ENCODE measurements at regions not wholly inside any gene's neighbourhood (a gene's known extent, or its start where the extent isn't known, plus 50 kb on each side); places are given as distances from the start of the nearest gene placed in this dataset.

DNA sequence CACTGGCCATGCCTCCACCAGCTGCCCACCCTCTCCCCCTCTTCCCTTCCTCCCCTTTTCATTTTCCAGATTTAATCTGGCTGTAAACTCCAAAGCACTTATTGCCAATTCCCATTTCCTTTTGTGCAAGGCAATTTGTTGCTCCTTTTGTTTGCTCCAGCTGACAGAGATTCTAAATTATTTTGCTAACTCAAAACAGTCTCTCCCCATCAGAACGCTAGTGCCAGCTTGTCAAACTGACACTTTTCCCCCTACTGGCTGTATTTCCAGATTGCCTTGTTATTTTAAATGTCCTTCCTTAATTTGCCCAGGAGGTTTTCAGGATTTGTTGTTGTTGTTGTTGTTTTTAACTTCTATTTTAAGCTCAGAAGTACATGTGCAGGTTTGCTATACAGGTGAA is 57.0 kb upstream of the PAK1 start:
- TF ChIP-seq, protein P1, sequence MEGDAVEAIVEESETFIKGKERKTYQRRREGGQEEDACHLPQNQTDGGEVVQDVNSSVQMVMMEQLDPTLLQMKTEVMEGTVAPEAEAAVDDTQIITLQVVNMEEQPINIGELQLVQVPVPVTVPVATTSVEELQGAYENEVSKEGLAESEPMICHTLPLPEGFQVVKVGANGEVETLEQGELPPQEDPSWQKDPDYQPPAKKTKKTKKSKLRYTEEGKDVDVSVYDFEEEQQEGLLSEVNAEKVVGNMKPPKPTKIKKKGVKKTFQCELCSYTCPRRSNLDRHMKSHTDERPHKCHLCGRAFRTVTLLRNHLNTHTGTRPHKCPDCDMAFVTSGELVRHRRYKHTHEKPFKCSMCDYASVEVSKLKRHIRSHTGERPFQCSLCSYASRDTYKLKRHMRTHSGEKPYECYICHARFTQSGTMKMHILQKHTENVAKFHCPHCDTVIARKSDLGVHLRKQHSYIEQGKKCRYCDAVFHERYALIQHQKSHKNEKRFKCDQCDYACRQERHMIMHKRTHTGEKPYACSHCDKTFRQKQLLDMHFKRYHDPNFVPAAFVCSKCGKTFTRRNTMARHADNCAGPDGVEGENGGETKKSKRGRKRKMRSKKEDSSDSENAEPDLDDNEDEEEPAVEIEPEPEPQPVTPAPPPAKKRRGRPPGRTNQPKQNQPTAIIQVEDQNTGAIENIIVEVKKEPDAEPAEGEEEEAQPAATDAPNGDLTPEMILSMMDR (IDR thresholded peaks at IDR 0.05; ENCODE audit: extremely low read depth, insufficient read depth, missing control alignments) = no peak
- DNase-seq (ENCODE audit: low spot score) = no peak
- in situ Hi-C loops (cut with MboI; ENCODE audit: low pct_unique_long_range_greater_than_20kb, low sequenced_read_pairs, unreplicated experiment) = no loop called here

DNA sequence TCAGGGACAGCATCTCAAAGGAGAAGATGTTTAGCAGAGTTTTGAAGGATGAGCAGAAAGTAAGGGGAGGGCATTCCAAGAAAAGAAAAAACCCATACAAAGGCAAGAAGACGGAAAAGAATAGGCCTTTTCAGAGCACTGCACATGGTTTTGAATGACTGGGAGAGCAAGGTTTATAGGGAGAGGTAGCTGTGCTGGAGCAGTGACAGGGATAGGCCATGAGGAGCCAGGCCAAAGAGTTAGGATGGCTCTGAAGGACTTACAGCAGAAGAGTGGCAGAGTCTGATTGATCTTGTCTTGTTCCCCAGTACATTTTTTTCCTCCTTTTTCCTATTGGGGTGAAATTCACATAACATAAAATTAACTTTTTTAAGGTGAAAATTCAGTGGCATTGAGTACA is 55.8 kb upstream of the PAK1 start:
- in situ Hi-C loops (cut with MboI; ENCODE audit: low pct_unique_long_range_greater_than_20kb, low sequenced_read_pairs, unreplicated experiment) = no loop called here
- no peak for DNase-seq (ENCODE audit: low spot score)
- TF ChIP-seq, protein P1 (IDR thresholded peaks at IDR 0.05; ENCODE audit: extremely low read depth, insufficient read depth, missing control alignments) = no peak

DNA sequence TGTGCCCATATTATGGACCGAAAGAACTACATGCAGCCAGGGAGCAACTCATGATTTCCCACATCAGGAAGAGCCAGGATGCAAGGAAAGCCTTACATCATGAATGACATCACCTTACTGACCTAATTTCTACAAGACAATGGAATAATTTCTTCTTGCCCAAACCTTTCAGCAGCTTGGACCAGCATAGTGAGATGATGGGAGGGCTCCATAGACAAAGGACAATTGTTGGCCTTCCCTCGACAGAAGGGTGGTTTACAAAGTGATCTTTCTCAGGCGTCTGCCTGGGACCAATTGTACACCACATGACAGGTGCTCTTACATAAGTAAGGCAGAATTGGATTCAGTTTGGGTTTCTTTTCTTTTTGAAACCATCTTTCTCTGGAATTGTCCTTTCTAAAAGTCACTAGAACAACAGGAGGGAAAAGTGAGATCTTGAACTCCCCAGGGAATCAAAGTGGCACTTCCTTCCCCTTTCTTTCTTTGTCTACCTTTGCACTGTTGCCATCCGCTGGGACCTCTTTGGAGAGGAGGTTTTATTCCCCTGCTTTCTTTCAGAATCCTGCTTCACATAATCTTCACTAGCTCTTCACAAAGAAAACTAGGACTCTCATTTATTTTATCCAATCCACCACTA is 51.7 kb upstream of the PAK1 start:
- TF ChIP-seq, protein P1 (IDR thresholded peaks at IDR 0.05; ENCODE audit: extremely low read depth, insufficient read depth, missing control alignments) = no peak
- DNase-seq (ENCODE audit: low spot score) = no peak
- in situ Hi-C loops (cut with MboI; ENCODE audit: low pct_unique_long_range_greater_than_20kb, low sequenced_read_pairs, unreplicated experiment) = no loop called here

DNA sequence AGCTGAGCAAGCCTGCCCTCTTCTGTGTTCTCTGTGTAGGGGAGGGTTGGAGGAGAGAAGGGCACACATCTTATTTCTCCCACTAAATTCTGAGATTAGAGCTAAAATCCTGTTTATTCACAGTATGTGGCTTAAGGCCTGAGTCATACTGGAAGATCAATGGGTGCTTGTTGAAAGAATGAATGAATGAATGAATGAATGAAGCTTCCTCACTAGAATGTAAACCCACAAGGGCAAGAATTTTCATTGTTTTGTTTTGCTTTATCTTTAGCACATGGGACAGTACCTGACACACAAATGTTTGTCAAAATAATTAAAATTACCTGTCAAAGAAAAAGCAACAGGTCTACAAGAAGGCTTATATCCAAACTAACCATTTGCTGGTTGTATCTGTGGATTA is 50.6 kb upstream of the PAK1 start:
- no peak for DNase-seq (ENCODE audit: low spot score)
- TF ChIP-seq, protein P1 (IDR thresholded peaks at IDR 0.05; ENCODE audit: extremely low read depth, insufficient read depth, missing control alignments) = peak; percentile 13
- in situ Hi-C loops (cut with MboI; ENCODE audit: low pct_unique_long_range_greater_than_20kb, low sequenced_read_pairs, unreplicated experiment) = no loop called here

DNA sequence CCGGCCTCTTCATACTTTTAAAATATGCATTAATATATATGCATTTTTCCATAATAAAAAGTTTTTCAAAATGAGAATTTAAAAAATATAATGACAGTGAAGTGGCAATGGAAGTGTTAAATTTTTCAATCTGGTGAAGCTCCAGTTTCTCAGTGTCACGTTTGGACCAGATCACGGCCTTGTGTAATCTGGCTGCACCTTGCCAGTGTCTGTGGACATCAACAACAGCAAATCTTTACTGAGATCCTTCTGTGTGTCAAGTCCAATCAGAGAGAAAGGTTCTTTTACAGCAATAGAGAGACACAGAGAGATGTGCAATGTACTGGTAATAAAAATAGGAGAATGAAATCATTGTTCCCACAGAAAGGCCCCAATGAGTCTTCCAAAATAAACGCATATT is 49.8 kb upstream of the PAK1 start:
- TF ChIP-seq, protein P1 (IDR thresholded peaks at IDR 0.05; ENCODE audit: extremely low read depth, insufficient read depth, missing control alignments) = no peak
- in situ Hi-C loops (cut with MboI; ENCODE audit: low pct_unique_long_range_greater_than_20kb, low sequenced_read_pairs, unreplicated experiment) = no loop called here

More for the DNA sequence above, 49.8 kb upstream of the PAK1 start:
- no peak for DNase-seq (ENCODE audit: low spot score)
